CD4-positive, alpha-beta T cell (primary cell): ENCODE measurements at regions not wholly inside any gene's neighbourhood (a gene's known extent, or its start where the extent isn't known, plus 50 kb on each side); places are given as distances from the start of the nearest gene placed in this dataset.

ENCODE experiments used
- ATAC-seq: fragments of 200-7000 bp; cut with Tn5 transposase; one replicate; pipeline ENCODE4 v1.10.0; 2022; ENCODE audit warnings: mild to moderate bottlenecking; ENCODE audit not compliant: poor library complexity
- CTCF ChIA-PET: fragments of 350-600 bp; sonication (Branson Sonifier 250); formaldehyde crosslinking; loops from one replicate; lab custom pipeline; 2021; ENCODE audit warnings: antibody characterized with exemption, inconsistent platforms; lab: Charles Lee
- POLR2A ChIA-PET: fragments of 350-600 bp; sonication (Branson Sonifier 250); formaldehyde crosslinking; loops from one replicate; lab custom pipeline; 2021; ENCODE audit warnings: antibody characterized with exemption, inconsistent platforms; lab: Charles Lee
- DNase-seq, 14 experiments: peaks; one replicate each; pipeline ENCODE4 v3.0.0-alpha.2; 2013 to 2020; ENCODE audit warnings: mixed read lengths in 2 of 14
- H3K27ac ChIP-seq, 2 donors: one replicate each; pipeline versions ENCODE4 v1.5.1 to v1.7.0; 2013; ENCODE audit warnings: low read length in 2 of 2, low read depth in 1 of 2, mild to moderate bottlenecking in 1 of 2
- H3K27me3 ChIP-seq, 2 experiments: 1 replicate in 1 of 2; 2 replicates in 1 of 2; pipeline versions ENCODE4 v1.6.1 to v1.7.0; 2013; ENCODE audit warnings: low read length in 2 of 2, control low read depth in 1 of 2, mild to moderate bottlenecking in 1 of 2, moderate library complexity in 1 of 2; ENCODE audit not compliant: insufficient read depth in 2 of 2, control insufficient read depth in 1 of 2
- H3K36me3 ChIP-seq: one replicate; pipeline ENCODE4 v1.6.1; 2013; ENCODE audit warnings: low read length, control low read depth; ENCODE audit not compliant: insufficient read depth
- H3K4me1 ChIP-seq: one replicate; pipeline ENCODE4 v1.6.1; 2013; ENCODE audit warnings: low read length, control low read depth; ENCODE audit not compliant: insufficient read depth
- H3K4me3 ChIP-seq: one replicate; pipeline ENCODE4 v1.5.1; 2013; ENCODE audit warnings: mild to moderate bottlenecking, low read length, moderate library complexity
- H3K9me3 ChIP-seq, 2 experiments: 1 replicate in 1 of 2; 2 replicates in 1 of 2; pipeline versions ENCODE4 v1.6.1 to v1.7.0; 2013; ENCODE audit warnings: low read length in 2 of 2, mild to moderate bottlenecking in 2 of 2, control low read depth in 1 of 2, moderate library complexity in 1 of 2; ENCODE audit not compliant: control insufficient read depth in 1 of 2, insufficient read depth in 1 of 2
- H3K27ac Mint-ChIP-seq: one replicate; pipeline ENCODE4 v1.8.0; 2020; ENCODE audit warnings: mixed read lengths
- H3K27me3 Mint-ChIP-seq: one replicate; pipeline ENCODE4 v1.8.0; 2021; ENCODE audit warnings: mixed read lengths
- H3K36me3 Mint-ChIP-seq: one replicate; pipeline ENCODE4 v1.8.0; 2021; ENCODE audit warnings: low read depth, mixed read lengths
- H3K4me1 Mint-ChIP-seq: one replicate; pipeline ENCODE4 v1.8.0; 2021; ENCODE audit warnings: low read depth, mixed read lengths
- H3K4me3 Mint-ChIP-seq: one replicate; pipeline ENCODE4 v1.8.0; 2020; ENCODE audit warnings: mild to moderate bottlenecking, mixed read lengths
- H3K9me3 Mint-ChIP-seq: one replicate; pipeline ENCODE4 v1.8.0; 2020; ENCODE audit warnings: mixed read lengths
- intact Hi-C, 2 experiments: fragments of 100-400 bp; cut with DNase I in 1 of 2; cut with micrococcal nuclease in 1 of 2; formaldehyde crosslinking; loops; one replicate each; pipeline versions ENCODE4 v1.15.1 to v1.9.0; 2023 to 2025; cut with DNase I, micrococcal nuclease
- TF ChIP-seq, protein P1 (sequence below): fragments of 200-600 bp; IDR thresholded peaks from one replicate; pipeline ENCODE4 v1.8.0; 2022; ENCODE audit warnings: antibody characterized with exemption, mild to moderate bottlenecking

DNA sequence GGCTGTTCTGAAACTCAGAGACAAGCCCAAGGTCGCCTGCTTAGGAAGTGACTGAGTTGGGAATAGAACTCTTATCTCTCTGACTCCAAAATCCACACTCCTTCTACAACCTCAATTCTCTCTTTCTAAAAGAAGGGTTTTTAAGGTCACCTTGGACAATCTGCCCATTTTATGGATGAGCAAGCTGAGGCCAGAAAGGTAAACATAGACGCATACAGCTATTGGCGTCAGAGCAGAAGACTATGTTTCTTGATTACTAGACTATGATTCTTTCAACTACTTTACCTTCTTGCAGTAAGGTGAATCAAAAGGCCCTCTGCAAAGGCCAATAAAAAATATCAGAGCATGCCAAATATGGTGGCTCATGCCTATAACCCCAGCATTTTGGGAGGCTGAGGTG lies 276.6 kb downstream of the CLIC5 start:
- Histone ChIP-seq H3K4me3 (no peak overlapping the region), H3K27me3 (no peaks in the 10 kb centered on the region), H3K9me3 (no peaks in the 10 kb centered on the region), H3K4me1 (peaks cover 10% of the 10 kb centered on the region), H3K27ac (no peak overlapping the region), H3K36me3 (no peaks in the 10 kb centered on the region)
- no peak overlapping the region for H3K27ac Mint-ChIP-seq
- ChIA-PET CTCF (no interaction called here), POLR2A (no interaction called here)
- DNase-seq = no peak
- no peak overlapping the region for H3K4me3 Mint-ChIP-seq
- peaks cover 11% of the 10 kb centered on the region for H3K4me1 Mint-ChIP-seq
- TF ChIP-seq, protein P1, sequence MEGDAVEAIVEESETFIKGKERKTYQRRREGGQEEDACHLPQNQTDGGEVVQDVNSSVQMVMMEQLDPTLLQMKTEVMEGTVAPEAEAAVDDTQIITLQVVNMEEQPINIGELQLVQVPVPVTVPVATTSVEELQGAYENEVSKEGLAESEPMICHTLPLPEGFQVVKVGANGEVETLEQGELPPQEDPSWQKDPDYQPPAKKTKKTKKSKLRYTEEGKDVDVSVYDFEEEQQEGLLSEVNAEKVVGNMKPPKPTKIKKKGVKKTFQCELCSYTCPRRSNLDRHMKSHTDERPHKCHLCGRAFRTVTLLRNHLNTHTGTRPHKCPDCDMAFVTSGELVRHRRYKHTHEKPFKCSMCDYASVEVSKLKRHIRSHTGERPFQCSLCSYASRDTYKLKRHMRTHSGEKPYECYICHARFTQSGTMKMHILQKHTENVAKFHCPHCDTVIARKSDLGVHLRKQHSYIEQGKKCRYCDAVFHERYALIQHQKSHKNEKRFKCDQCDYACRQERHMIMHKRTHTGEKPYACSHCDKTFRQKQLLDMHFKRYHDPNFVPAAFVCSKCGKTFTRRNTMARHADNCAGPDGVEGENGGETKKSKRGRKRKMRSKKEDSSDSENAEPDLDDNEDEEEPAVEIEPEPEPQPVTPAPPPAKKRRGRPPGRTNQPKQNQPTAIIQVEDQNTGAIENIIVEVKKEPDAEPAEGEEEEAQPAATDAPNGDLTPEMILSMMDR = no peak
- no peak for ATAC-seq
- intact Hi-C loops = no loop called here
- H3K9me3 Mint-ChIP-seq = no peaks in the 10 kb centered on the region
- H3K36me3 Mint-ChIP-seq = no peaks in the 10 kb centered on the region
- no peaks in the 10 kb centered on the region for H3K27me3 Mint-ChIP-seq

DNA sequence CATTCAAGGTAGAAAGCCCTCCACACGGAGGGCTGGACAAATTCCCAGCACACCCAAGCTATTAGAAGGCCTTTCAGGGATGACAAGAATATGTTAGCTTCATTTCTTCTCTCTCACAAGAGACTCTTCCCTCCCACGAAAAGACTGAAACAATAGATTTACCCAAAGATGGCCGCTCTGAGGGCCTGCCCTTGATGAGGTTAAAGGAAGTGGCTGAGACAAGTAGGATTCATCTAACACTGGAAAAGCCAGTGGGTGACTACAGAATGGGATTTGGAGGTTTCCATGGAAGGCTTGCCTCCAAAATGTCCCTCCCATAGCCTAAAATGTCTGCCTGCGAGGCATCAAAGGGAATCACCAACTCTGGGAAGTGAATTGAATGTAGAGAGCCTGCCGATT lies 277.6 kb downstream of the CLIC5 start:
- no peak overlapping the region for H3K27ac Mint-ChIP-seq
- TF ChIP-seq, protein P1 = no peak

DNA sequence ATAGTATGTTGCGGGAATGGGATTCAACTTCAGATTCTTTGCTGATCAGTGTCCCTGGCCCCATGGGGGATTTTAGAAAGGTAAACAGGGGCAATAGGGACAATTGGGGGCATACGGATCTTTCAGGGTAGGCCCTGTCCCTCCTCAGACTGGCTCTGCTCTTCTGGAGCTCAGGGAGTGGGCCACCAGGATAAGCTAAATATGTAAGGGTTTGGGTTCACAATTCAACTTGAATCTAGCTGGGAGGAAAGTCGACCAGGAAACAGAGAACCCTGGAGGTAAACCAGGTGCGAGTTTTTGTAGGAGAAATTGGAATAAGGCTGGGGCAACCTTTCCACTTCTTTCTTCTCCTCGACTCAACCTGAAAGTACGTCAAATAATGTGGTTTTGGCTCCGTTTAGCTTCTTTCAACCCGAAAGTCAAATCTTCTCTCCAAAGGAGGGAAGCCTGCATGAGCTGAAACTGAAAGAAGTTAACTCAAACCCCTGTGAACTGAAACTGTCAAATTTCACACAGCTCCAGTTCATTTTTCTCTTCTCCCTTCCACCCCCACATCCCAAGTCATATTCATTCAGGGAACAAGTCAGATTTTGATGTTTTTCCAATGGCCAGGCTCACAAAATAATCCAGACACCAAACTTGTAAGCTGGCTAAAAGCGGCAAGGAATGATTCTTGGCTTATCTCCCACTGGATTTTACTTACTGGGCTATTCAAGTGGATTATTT lies 278.2 kb downstream of the CLIC5 start:
- Mint-ChIP-seq H3K36me3 (no peaks in the 10 kb centered on the region), H3K9me3 (no peaks in the 10 kb centered on the region), H3K27ac (no peak overlapping the region), H3K27me3 (no peaks in the 10 kb centered on the region), H3K4me3 (peak overlapping the region; percentile 32), H3K4me1 (peaks cover 11% of the 10 kb centered on the region)
- DNase-seq (peak in 1 of 14 experiments; percentile 13), ATAC-seq (no peak)
- intact Hi-C loops = no loop called here
- Histone ChIP-seq H3K27me3 (no peaks in the 10 kb centered on the region), H3K36me3 (no peaks in the 10 kb centered on the region), H3K9me3 (no peaks in the 10 kb centered on the region), H3K4me3 (peak overlapping the region; percentile 15), H3K27ac (no peak overlapping the region), H3K4me1 (peaks cover 10% of the 10 kb centered on the region)
- TF ChIP-seq, protein P1 = no peak
- ChIA-PET CTCF (interaction anchor here (0.6 kb wide), 1 partner anchor 1668 kb away, joined by 3 read pairs; no protein-coding TSS in a partner anchor), POLR2A (no interaction called here)

More for the DNA sequence above, 277.6 kb downstream of the CLIC5 start:
- Histone ChIP-seq H3K36me3 (no peaks in the 10 kb centered on the region), H3K9me3 (no peaks in the 10 kb centered on the region), H3K4me3 (no peak overlapping the region), H3K27me3 (no peaks in the 10 kb centered on the region), H3K4me1 (peaks cover 10% of the 10 kb centered on the region), H3K27ac (no peak overlapping the region)
- no peaks in the 10 kb centered on the region for H3K9me3 Mint-ChIP-seq
- H3K4me3 Mint-ChIP-seq = peak overlapping the region; percentile 23
- intact Hi-C loops = no loop called here
- CTCF ChIA-PET = interaction anchor here (0.6 kb wide), 1 partner anchor 1669 kb away, joined by 3 read pairs; no protein-coding TSS in a partner anchor
- H3K36me3 Mint-ChIP-seq = no peaks in the 10 kb centered on the region
- POLR2A ChIA-PET = no interaction called here
- DNase-seq = no peak
- ATAC-seq = no peak
- H3K4me1 Mint-ChIP-seq = peaks cover 11% of the 10 kb centered on the region
- H3K27me3 Mint-ChIP-seq = no peaks in the 10 kb centered on the region
